Hindlimb muscle (tissue), 1 donor: ENCODE measurements at regions not wholly inside any gene's neighbourhood (a gene's known extent, or its start where the extent isn't known, plus 50 kb on each side); places are given as distances from the start of the nearest gene placed in this dataset.

ENCODE experiments used
- DNase-seq: peaks from one replicate; pipeline ENCODE4 v3.0.0-alpha.2; 2013

DNA sequence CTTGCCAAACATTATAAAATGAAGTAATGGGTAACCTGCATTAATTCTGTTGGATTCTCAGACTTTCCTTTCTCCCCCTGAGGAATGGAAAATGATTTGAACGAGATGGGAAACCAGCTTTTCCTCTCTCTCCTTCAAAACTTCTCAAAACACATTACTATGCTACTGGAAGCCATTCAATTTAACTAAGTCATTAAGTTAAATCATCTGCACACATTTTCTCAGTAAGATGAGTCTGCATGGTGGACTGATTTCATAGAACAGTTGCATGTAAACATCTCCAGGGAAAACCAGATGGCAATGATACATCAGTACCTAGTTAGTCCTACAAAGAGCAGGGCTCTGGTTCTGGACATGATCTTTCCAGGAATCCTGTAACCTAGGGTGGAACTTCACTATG is 59.9 kb downstream of the BMP4 start:
- no peak for DNase-seq

DNA sequence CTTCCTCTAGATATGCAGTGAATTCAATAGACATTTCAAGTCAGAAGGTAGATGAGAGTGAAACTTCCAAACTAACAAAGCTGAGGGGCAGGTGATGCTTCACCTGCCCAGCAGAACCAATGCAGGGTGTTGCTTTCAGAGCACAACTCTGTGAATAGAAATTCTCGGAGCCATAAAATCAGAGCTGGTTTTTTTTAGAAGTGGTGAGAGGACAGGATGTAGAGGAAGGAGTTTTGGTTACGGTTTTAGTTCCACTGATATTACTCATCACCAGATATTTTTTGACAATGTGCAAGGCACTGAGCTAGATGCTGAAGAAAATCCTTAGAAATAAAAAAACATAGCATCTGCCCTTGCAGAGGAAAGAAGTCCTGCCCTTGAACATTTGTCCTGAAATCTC is 62.2 kb downstream of the BMP4 start:
- DNase-seq: no peak

DNA sequence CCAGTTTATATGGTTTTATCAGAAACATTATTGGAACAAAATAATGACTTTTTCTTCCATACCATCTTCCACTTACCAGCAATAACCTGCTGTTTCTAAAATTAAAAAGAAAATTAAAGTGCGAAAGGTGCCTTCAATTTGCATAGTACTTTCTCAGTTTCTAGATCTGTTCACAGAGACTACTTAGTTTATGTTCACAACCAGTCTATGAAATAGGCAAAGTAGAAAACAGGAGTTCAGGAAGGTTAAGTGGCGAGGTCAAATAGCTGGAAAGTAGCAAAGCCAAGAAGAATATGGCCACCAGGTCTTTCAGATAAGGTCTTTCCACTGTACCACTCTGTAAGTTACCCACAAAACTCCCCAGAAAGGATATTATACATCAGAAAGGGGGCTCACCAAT is 63.3 kb downstream of the BMP4 start:
- DNase-seq: no peak

DNA sequence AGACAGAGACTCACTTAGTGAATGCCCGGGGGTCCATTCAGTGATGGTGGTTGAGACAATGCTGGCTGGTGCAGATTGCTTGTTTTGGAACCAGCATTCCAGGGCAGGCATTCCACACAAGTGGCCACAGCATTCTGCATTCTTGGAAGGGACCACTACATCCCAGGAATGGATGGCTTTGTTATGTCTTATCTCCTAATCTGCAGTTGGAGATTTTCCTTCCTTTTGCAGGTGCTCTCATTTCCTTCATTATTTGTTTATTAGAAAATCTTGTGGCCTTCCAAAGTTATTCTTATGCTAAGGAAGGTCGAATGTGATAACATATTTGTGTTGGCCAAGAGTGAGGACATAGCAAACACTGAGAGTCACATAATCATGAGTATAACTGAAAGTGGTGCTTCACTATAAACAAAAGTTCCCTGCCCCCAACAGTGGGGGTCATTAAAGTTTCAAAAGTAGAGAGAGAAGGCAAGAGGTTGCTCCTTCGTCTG is 66.0 kb downstream of the BMP4 start:
- DNase-seq: no peak

DNA sequence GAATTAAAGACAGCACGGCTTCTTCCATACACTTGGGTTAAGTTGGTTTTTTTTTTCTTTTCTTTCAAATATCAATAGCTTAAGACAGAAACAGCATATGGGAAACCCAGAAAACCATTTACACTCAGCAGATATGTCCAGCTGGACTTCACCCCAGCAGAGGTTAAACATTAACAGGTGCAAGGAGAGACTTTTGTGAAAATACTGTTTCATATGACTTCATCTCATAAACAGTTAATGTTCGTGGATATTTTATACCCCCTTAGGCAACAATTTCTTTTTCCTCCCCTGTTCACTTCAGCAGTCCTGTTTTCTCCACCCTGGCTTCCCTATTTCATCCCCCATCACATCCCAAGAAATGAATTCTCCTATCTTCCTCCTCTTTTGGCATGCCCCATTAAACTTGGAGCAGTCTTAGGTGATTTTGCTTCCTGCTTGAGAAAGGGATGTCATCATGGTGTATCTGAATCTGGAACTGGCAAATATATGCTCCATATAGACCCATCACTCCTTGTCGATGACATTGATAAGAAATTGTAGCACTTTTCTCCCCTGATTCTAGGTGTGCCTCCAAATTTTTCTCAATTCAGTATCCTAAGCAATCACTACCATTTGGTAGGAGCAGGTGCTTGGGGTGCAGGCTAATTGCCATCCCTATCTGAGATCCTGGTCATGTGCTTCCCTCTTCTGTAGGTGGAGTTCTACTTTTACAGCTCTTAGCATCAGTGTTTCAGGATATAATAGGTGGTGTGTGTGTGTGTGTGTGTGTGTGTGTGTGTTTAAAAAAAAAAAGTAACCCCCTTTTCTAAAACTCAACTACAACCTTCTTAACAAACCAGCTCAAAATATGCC is 67.9 kb downstream of the BMP4 start:
- no peak for DNase-seq

DNA sequence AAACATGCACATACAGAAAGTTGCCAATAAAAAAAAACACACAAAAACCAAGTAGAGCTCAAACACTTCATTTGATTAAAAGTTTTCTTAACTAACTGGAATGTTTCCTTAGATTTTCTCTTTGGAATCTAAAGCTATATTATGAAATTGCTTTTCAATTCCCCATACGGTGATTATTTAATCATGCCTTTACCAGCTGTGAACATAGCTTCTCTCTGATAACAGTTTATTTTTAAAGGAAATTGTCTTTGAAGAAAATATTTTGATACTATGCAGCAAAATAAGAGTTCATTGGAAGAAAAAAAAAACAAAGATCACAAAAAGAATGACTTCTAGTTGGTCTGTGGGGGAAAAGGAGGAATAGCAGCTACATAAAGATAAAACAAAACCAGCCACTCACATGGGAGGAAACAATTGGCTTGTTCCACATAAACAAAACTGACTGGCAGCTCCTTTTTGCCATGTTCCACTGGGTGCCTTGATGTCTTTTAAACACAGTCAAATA is 71.4 kb downstream of the BMP4 start:
- DNase-seq: no peak

DNA sequence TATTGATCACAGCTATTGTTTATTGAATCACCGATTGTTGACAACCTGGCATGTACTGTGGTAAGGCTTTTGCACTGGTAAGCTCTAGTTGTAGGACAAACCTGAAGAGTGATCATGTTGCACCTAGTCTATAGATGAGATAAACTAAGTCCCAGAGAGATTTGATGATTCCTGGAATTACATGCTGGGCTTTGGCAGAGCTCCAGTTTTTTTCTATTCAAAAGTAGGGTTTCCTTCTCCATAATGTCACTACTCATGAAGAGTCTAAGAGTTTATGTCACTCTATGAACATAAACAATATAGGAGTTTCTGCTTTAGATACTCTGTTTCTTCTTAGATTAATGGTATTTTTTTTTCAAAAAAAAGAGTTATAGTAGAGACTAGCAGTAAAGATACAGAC is 72.0 kb downstream of the BMP4 start:
- DNase-seq: no peak

DNA sequence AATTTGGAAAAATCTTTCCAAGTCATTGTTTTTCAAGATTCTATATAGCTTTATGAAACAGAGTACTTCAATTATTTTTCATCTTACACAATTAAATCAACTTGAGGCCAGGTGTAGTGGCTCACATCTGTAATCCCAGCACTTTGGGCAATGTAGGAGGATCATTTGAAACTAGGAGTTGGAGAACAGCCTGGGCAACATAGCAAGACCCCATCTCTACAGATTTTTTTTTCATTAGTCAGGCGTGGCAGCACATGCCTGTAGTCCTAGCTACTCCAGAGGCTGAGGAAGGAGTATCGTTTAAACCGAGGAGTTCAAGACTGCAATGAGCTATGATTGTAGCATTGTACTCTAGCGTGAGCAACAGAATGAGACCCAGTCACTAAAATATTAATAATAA is 72.9 kb downstream of the BMP4 start:
- DNase-seq: no peak

DNA sequence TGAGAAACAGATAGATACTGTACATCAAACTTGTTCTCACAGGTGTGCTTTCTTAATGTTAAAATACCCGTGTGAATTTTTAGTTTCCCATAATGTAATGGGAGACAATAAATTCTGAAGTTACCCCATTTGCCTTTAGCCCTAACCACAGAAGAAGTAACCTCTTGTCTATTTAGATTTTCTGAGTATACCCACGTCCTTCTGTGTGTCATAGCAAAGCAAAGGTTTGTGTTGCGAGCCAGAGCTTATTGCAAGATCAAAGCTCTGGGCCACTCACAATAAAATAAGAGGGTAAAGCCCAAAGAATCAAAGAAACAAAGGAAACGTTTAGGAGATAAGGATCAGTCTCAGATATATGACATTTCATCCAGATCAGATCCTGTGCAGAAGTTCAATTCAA is 73.9 kb downstream of the BMP4 start:
- DNase-seq: no peak

DNA sequence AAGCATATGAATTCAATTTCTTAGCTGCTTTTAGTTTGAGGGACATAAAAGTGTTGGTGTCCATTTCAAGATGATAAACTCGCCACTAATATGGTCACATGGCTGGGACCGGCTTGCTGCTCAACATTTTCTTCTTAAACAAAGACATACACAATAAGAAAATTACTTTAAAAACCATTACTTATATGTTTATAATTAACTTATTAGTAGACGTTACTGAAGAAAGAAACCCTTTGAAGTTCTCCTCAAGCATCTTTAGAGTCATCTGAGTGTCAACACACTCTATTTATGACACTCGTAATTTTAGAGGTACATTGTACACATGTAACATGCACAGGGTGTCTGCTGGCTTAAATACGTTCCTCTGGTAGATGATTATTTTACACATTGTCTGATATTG is 74.7 kb downstream of the BMP4 start:
- no peak for DNase-seq

DNA sequence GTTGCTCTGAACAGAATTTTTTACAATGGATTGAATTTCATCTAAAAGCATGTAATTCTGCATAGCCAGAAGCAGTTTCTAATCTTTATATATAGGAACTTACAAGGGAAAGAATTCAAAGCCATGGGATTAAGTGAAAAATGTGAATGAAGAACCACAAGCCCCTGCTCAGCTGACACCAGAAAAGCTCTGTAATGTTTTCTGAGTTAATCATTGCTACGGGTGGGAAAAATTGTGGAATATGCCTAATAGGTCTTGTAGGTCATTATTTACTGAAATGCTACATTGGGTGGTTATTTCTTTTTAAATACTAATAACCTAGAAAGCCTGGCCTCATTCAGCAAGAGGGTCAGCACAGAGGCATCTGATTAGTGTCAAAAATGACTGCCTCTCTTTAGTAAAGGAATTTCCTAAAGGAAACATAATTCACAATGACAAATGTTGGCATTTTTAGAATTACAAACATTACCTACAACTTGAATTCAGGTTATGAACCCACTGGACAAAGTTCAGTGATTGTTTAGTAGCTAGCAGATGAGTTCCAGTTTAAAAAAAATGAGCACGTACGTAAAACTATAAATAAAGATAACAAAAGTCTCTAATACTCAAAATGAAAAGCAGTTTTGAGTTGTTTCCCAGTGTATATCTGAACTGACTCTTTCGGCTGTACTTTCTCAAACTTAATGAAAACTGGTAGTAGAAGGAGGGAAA is 75.3 kb downstream of the BMP4 start:
- DNase-seq: no peak

DNA sequence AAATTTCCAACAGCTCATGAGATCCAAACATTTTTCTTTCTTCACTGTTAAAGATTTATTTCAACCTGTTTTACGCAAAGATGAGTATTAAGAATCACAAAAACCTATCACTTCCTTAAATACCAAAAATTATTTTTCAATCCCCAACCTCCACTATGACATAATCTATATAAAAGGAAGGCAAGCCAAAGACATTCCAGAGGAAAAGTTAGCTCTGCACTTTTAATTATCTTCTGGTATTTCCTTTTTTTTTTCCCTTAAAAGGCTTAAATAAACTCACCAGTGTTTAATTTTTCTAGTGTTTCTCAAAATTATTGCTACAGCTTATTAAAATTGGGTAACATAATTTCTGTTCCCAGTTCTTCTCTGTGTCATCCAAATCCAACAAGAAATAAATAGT is 75.9 kb downstream of the BMP4 start:
- DNase-seq: no peak

DNA sequence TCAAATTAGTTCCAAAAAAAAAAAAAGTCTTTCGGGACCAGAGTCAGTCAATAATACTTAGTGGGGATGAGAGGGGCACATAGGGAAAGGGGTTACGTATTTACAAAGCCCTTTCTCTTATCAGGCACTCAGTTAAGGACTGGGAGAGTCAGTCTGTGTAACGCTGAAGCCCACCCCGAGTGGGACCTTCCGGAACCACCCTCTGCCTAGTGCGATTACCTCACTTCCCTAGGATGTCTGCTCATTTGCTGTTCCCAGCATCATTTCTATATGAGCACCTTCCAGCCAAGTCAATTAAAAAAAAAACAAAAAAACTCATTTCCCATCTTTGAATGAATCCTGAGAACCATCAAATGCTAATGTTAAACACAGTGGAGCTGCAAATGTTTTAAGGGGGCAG is 76.9 kb downstream of the BMP4 start:
- no peak for DNase-seq

DNA sequence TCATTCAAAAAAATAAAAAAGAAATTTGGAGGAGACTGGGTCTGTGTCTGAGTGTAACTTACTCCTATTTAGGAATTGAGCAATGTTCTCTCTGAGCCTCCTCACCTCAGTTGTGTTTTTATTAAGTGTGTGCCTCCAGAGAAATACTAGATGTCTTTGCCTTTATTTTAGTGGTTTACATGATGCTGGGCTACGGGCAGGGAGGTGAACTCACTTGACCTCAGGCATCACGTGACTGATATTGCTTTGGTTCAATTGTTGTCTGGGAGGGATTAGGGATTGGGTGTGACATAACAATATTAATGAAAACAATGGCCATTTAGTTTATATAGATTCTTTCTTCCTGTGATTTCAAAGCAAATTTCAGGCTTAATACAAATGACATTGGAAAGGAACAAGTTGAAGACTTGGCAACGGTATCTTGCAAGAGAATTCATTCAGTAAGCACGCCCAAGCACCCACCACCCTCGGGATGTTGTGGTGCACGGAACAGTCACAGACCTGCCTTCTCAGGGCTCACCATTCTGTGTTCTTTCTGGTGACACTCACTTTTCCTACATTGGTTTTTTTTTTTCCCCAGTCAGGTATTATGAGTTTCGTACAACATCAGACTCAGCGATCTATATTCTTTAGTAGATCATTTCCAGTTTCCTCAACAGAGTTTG is 77.5 kb downstream of the BMP4 start:
- no peak for DNase-seq

DNA sequence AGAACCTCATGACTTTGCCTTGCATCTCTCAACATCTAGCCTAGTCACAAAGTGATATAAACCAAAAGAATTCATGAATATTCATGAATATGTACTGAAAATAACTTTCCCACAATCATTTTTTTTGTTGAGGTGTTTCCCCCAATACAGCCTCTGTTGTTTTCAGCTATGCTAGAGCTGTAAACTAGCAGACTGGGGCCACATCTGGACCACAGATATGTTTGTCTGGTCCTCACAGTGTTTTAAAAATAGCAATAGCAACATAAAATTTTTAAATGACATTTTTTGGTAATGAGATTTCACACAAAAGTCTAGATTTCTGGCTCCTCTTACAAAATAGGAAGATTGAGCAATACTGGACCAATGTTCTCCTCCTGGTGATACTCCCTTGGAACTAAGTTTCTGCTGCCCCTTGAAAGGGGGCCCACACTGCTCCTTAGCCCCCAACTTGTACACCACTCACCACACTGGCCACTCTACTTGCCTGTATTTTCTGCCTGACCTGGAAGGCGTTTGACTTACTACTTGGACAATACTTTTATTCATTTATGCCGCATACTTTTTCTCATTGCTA is 81.2 kb downstream of the BMP4 start:
- no peak for DNase-seq

DNA sequence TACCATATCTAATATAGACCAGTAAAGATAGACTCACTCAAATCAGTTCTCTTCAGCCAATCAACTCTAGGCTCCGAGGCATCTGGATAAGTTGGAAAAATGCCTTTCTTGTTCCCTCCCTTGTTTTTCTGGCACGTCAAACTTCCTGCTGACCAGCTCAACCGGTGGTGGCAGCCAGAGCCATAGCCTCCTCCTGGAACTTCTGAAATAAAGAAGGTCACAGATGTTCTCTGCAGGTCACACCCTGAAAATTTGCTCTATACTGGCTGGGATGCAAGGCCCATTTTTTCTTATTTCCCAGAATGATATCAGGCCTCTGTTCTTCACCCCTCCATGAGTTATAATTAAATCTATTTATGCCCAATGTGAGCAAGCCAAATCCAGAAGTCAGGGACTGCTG is 81.9 kb downstream of the BMP4 start:
- DNase-seq: no peak

DNA sequence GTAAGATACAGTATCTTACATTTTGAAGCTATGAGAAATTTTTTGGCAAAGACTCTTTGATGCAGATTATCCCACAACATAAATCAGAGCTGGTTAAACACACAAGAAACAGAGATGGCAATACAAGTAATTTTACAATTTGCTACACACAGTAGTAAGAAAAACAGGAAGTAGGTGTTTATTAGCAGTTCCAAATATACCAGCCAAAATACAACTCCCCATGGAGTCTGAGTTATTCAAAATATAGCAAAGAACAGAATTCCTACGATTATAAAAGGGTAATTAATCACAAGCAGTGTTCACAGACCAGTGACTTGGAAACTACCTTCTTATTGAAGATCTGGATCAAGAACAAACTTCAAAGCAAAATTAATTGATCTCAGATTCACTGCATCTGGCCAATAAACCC is 83.9 kb downstream of the BMP4 start:
- DNase-seq: no peak

DNA sequence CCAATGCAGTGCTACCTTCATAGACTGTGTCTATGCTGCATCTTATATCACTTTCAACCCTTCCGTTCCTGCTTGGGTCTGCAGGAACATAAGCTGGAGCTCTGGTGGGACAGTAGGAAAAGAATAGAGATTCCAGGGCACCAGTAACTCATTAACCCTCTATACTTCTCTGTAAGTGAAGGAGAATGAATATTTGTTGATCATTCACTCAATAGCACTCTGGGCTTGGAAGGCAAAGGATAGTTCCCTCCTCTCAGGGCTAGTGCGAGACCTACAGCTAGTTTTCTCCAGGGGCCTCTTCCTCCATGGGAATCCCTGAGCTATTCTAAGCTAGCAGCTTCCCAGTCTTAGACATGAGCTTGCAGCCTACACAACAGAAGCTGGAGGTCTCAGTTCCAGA is 84.7 kb downstream of the BMP4 start:
- no peak for DNase-seq

DNA sequence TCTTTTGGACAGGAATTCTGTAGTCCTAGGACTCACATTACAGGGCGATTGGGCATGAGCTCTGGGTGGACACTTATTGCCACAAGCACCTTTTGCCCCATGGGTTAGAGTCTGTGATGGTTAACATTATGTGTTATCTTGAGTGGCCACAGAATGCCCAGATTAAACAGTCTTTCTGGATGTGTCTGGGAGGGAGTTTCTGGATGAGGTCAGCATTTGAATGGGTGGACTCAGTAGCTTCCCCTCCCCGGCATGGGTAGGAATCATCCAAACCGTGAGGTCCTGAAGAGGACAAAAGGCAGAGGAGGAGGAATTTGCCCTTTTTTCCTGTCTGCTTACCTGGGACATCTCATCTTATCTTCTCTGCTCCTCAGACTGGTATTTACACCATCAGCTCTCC is 85.6 kb downstream of the BMP4 start:
- no peak for DNase-seq

DNA sequence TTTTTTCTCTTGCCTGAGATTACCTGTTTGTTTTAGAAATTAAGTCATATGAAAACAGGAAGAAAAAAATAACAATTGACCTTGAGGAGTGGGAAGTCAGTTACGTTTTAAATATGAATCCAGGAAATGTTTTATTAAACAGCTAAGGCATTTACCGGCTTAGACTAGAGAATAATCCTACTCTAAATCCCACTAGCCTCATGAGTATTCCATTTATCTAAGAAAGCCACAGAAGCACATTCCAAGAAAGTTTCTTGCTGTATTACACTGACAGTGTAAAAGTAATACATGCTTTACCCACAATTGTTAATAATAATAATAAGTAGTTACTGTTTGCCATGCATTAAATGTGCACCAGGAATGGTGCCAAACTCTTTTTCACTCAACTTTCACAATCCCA is 90.9 kb downstream of the BMP4 start:
- DNase-seq: no peak

DNA sequence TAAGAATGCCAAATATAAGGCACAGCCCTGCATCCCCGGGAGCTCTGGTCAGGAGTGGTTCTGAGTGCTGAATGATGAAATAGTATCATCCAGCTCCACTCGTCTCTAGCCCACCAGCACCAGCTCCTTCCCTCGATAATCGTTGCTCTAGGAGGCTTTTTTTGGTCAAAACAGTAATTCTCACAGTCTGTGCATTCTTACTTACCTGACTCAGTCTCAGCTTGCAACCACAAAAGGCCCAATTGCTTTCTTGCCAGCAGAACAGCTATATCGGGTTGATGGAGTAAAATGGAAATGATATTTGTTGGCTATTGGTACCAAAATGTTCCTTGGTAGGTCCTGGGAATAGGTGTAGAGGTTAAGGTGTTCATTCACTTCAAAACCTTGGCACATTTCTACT is 94.8 kb downstream of the BMP4 start:
- no peak for DNase-seq

DNA sequence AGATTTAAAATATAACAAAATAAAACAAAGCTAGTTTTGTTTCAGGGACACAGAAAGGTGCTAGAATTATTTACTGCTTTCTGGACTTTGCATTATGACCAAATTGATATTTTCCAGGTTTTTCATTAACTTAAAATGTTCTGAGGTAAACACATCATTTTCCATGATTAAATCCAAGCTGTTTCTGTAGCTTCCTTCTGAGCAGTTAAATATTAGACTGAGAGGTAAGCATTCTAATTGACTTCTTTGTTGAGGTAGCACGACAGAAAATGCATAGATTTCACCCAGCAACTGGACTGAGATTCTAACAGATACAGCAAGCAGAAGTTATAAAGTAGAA is 98.3 kb downstream of the BMP4 start:
- DNase-seq: no peak

DNA sequence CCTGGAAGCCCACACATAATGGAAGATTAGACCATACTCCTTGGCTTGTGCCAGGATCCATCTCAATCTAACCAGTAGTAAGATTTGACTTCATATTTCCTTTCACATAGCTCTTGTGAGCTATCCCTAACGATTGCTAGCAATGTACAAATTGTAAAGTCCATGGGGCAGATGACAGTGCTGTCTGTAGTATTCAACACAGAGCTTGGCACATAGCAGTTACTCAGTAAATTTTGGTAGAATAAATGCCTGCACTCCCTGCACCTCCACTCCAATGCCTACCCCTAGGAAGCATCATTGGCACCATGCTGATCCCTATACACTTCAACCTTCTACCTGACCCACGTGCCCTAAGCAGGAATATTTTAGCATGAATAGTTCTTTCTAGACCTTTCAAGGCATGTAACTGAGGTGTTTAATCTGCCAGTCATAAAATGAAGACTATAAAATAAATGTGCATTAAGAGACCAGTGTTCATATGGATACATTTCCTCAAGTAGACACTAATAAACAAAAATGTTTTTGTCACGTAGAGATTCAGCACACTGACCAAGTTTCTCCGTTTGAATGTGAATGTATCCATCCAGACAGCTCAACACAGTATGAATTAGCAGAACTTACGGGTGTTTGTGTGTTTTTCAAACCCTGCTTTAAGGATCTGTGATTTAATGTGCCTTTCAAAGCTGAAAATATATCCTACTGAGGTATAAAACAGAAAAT is 98.8 kb downstream of the BMP4 start:
- no peak for DNase-seq
